ENCODE measurements at regions not wholly inside any gene's neighbourhood (a gene's known extent, or its start where the extent isn't known, plus 50 kb on each side); places are given as distances from the start of the nearest gene placed in this dataset.
A peak's percentile ranks its signal among the peaks of the same experiment; 100 is the strongest.

- Histone ChIP-seq H2BK12ac (ENCODE audit: low read depth, low read length) (no peak overlapping the region), H3K4me2 (ENCODE audit: insufficient read depth in 1 of 2, low read depth in 2 of 2, low read length in 2 of 2) (no peak overlapping the region), H3K14ac (ENCODE audit: insufficient read length) (no peak overlapping the region), H2BK15ac (ENCODE audit: low read length) (no peak overlapping the region), H4K20me1 (replicated peaks in 1 of 2; ENCODE audit: control insufficient read depth in 1 of 2, insufficient read depth in 2 of 2, low read length in 2 of 2) (no peaks in the 10 kb centered on the region), H2AFZ (ENCODE audit: low read length) (0 out of 2 replicates have a peak overlapping the region, but pooled peaks have one; percentile 70), H3K9ac (replicated peaks in 1 of 4; ENCODE audit: extremely low read depth in 1 of 4, low read depth in 3 of 4, low read length in 3 of 4) (no peak overlapping the region), H3K36me3 (ENCODE audit: control insufficient read depth in 2 of 4, insufficient read depth in 4 of 4, low read length in 3 of 4) (no peaks in the 10 kb centered on the region), H3K56ac (replicated peaks; ENCODE audit: insufficient read length, low read depth, low read length) (no peak overlapping the region), H3K4ac (replicated peaks; ENCODE audit: insufficient read length, low read depth, low read length) (no peak overlapping the region), H3K27me3 (replicated peaks in 1 of 4; ENCODE audit: control insufficient read depth in 3 of 4, extremely low read depth in 1 of 4, insufficient read depth in 3 of 4, low read length in 3 of 4) (no peaks in the 10 kb centered on the region), H3K27ac (ENCODE audit: low read depth, low read length) (no peak overlapping the region), H4K8ac (ENCODE audit: extremely low read depth, insufficient read depth, low read length) (no peak overlapping the region), H3K79me2 (ENCODE audit: control insufficient read depth in 1 of 2, insufficient read depth in 2 of 2, low read length in 2 of 2) (no peaks in the 10 kb centered on the region), H2BK120ac (replicated peaks; ENCODE audit: low read depth, low read length) (no peak overlapping the region), H2AK5ac (ENCODE audit: low read depth, low read length) (no peak overlapping the region), H2BK20ac (ENCODE audit: low read length) (no peak overlapping the region), H3K23ac (ENCODE audit: insufficient read length) (no peak overlapping the region), H3K79me1 (ENCODE audit: low read depth, low read length) (no peaks in the 10 kb centered on the region), H4K91ac (replicated peaks; ENCODE audit: insufficient read length, low read length) (no peak overlapping the region), H3K18ac (ENCODE audit: extremely low read depth, low read length) (no peak overlapping the region), H4K5ac (ENCODE audit: insufficient read length, low read depth, low read length) (no peak overlapping the region), H3K4me3 (ENCODE audit: extremely low read depth in 1 of 4, insufficient read depth in 2 of 4, low read depth in 3 of 4, low read length in 4 of 4) (no peak overlapping the region), H3K23me2 (ENCODE audit: low read depth, low read length) (no peaks in the 10 kb centered on the region), H3K4me1 (replicated peaks in 1 of 4; ENCODE audit: control insufficient read depth in 3 of 4, insufficient read depth in 4 of 4, low read length in 3 of 4) (peaks cover 0 to 4% (median 0%) of the 10 kb centered on the region in 4 experiments; a peak in 2 of 7 replicates), H3K9me3 (ENCODE audit: insufficient read depth in 2 of 2, low read depth in 1 of 2, low read length in 1 of 2) (no peaks in the 10 kb centered on the region), H2BK5ac (ENCODE audit: low read depth, low read length) (no peak overlapping the region)
- TF ChIP-seq RBBP5 (IDR thresholded peaks at IDR 0.05; ENCODE audit: borderline replicate concordance, low read depth, low read length) = no peak
- no peak for TF ChIP-seq RXRA (IDR thresholded peaks at IDR 0.05; ENCODE audit: insufficient read depth, low read depth, low read length)
- TF ChIP-seq, protein P1, sequence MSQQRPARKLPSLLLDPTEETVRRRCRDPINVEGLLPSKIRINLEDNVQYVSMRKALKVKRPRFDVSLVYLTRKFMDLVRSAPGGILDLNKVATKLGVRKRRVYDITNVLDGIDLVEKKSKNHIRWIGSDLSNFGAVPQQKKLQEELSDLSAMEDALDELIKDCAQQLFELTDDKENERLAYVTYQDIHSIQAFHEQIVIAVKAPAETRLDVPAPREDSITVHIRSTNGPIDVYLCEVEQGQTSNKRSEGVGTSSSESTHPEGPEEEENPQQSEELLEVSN (IDR thresholded peaks at IDR 0.05) = no peak
- ChIA-PET CTCF (ENCODE audit: partially characterized antibody) (interaction anchor here (0.9 kb wide), 1 partner anchor 58 kb away, joined by 3 read pairs; no protein-coding TSS in a partner anchor), POLR2A (ENCODE audit: partially characterized antibody) (no interaction called here)
- WGBS, 2 experiments (ENCODE audit: extremely low coverage in 1 of 2, insufficient coverage in 1 of 2, insufficient read length in 1 of 2, insufficient replicate concordance in 2 of 2, low coverage in 1 of 2, low lambda C conversion rate in 2 of 2, missing lambda C conversion rate in 1 of 2) = 91% methylated on average over 3 of the region's 3 CpGs; no CpG with 5 or more reads in 1 of the 2 experiments
- DNase-seq (ENCODE audit: low read depth in 1 of 2, low spot score in 2 of 2) = no peak
- peak; percentile 28 for FAIRE-seq
Measured at GRCh38 chr13:106416645-106417044, 118.8 kb downstream of the EFNB2 start.
